ENCODE measurements at regions not wholly inside any gene's neighbourhood (a gene's known extent, or its start where the extent isn't known, plus 50 kb on each side); places are given as distances from the start of the nearest gene placed in this dataset.

- TF ChIP-seq, protein P1, sequence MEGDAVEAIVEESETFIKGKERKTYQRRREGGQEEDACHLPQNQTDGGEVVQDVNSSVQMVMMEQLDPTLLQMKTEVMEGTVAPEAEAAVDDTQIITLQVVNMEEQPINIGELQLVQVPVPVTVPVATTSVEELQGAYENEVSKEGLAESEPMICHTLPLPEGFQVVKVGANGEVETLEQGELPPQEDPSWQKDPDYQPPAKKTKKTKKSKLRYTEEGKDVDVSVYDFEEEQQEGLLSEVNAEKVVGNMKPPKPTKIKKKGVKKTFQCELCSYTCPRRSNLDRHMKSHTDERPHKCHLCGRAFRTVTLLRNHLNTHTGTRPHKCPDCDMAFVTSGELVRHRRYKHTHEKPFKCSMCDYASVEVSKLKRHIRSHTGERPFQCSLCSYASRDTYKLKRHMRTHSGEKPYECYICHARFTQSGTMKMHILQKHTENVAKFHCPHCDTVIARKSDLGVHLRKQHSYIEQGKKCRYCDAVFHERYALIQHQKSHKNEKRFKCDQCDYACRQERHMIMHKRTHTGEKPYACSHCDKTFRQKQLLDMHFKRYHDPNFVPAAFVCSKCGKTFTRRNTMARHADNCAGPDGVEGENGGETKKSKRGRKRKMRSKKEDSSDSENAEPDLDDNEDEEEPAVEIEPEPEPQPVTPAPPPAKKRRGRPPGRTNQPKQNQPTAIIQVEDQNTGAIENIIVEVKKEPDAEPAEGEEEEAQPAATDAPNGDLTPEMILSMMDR (IDR thresholded peaks at IDR 0.05) = no peak
- TF ChIP-seq POLR2A (IDR thresholded peaks at IDR 0.05; ENCODE audit: low read length) (no peak), JUN (IDR thresholded peaks at IDR 0.05) (no peak), KDM1A (IDR thresholded peaks at IDR 0.05; ENCODE audit: low read depth) (no peak), RCOR1 (IDR thresholded peaks at IDR 0.05; ENCODE audit: low read depth, low read length) (no peak), EP300 (IDR thresholded peaks at IDR 0.05) (no peak), MAFK (IDR thresholded peaks at IDR 0.05; ENCODE audit: partially characterized antibody) (no peak), TP53 (CRISPR knock-in tag; IDR thresholded peaks at IDR 0.05) (no peak), ZFP36 (IDR thresholded peaks at IDR 0.05; ENCODE audit: borderline replicate concordance, partially characterized antibody) (no peak), MYC (IDR thresholded peaks at IDR 0.05; ENCODE audit: borderline replicate concordance, low read length) (no peak), RAD21 (conservative IDR thresholded peaks at IDR 0.05 in 1 of 2, IDR thresholded peaks at IDR 0.05 in 1 of 2) (no peak)
- TF ChIP-seq, protein P2, sequence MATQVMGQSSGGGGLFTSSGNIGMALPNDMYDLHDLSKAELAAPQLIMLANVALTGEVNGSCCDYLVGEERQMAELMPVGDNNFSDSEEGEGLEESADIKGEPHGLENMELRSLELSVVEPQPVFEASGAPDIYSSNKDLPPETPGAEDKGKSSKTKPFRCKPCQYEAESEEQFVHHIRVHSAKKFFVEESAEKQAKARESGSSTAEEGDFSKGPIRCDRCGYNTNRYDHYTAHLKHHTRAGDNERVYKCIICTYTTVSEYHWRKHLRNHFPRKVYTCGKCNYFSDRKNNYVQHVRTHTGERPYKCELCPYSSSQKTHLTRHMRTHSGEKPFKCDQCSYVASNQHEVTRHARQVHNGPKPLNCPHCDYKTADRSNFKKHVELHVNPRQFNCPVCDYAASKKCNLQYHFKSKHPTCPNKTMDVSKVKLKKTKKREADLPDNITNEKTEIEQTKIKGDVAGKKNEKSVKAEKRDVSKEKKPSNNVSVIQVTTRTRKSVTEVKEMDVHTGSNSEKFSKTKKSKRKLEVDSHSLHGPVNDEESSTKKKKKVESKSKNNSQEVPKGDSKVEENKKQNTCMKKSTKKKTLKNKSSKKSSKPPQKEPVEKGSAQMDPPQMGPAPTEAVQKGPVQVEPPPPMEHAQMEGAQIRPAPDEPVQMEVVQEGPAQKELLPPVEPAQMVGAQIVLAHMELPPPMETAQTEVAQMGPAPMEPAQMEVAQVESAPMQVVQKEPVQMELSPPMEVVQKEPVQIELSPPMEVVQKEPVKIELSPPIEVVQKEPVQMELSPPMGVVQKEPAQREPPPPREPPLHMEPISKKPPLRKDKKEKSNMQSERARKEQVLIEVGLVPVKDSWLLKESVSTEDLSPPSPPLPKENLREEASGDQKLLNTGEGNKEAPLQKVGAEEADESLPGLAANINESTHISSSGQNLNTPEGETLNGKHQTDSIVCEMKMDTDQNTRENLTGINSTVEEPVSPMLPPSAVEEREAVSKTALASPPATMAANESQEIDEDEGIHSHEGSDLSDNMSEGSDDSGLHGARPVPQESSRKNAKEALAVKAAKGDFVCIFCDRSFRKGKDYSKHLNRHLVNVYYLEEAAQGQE (IDR thresholded peaks at IDR 0.05) = no peak
Observed at GRCh38 chr1:195594773-195595172, 1013.5 kb downstream of the KCNT2 start.

Measured in A549 (cell line).